Brain microvascular endothelial cell (primary cell): ENCODE measurements at regions not wholly inside any gene's neighbourhood (a gene's known extent, or its start where the extent isn't known, plus 50 kb on each side); places are given as distances from the start of the nearest gene placed in this dataset.
A peak's percentile ranks its signal among the peaks of the same experiment; 100 is the strongest.

ENCODE experiments used
- DNase-seq: peaks from one replicate; pipeline ENCODE4 v3.0.0-alpha.2; 2020
- H3K27ac ChIP-seq: fragments of 250-450 bp; sonication (Bioruptor Pico); 2 replicates; pipeline ENCODE4 v1.5.1; 2020; ENCODE audit warnings: mild to moderate bottlenecking, moderate library complexity
- H3K27me3 ChIP-seq: fragments of 250-450 bp; sonication (Bioruptor Pico); replicated peaks from 2 replicates; pipeline ENCODE4 v1.5.1; 2020; ENCODE audit warnings: mild to moderate bottlenecking
- H3K36me3 ChIP-seq: fragments of 250-450 bp; sonication (Bioruptor Pico); replicated peaks from 2 replicates; pipeline ENCODE4 v1.5.1; 2020; ENCODE audit warnings: mild to moderate bottlenecking
- H3K4me3 ChIP-seq: 2 replicates; pipeline ENCODE4 v1.5.1; 2011; ENCODE audit warnings: low read depth, mild to moderate bottlenecking, control low read depth, low read length, moderate library complexity
- CTCF ChIP-seq: IDR thresholded peaks from 2 replicates; pipeline ENCODE4 v1.5.1; 2011; ENCODE audit warnings: low read depth, mild to moderate bottlenecking, moderate library complexity, low read length, control low read depth, inconsistent platforms; ENCODE audit errors: missing control alignments
- in situ Hi-C: cut with HindIII; loops from 2 replicates; pipeline ENCODE4 v1.10.0; 2017; ENCODE audit warnings: low sequenced_read_pairs, low pct_ligation_motif_present

GRCh38 chr21:35203093-35203977, 154.2 kb upstream of the RUNX1 start:
- no peaks in the 10 kb centered on the region for H3K36me3 ChIP-seq
- in situ Hi-C loops, result no loop called here
- H3K27me3 ChIP-seq, result no peaks in the 10 kb centered on the region
- H3K27ac ChIP-seq, result peak overlapping the region; percentile 72
- no peak overlapping the region for H3K4me3 ChIP-seq
- peak; percentile 87 for DNase-seq
- TF ChIP-seq CTCF, result no peak

GRCh38 chr21:35202431-35202830, 153.3 kb upstream of the RUNX1 start:
- Histone ChIP-seq H3K4me3 (no peak overlapping the region), H3K27me3 (no peaks in the 10 kb centered on the region), H3K36me3 (no peaks in the 10 kb centered on the region), H3K27ac (peak overlapping the region; percentile 72)
- in situ Hi-C loops, result no loop called here
- no peak for TF ChIP-seq CTCF
- no peak for DNase-seq

GRCh38 chr21:35201799-35202198, 152.7 kb upstream of the RUNX1 start:
- no peak for TF ChIP-seq CTCF
- in situ Hi-C loops, result no loop called here
- no peak for DNase-seq
- Histone ChIP-seq H3K27ac (no peak overlapping the region), H3K4me3 (no peak overlapping the region), H3K27me3 (no peaks in the 10 kb centered on the region), H3K36me3 (no peaks in the 10 kb centered on the region)

- H3K27ac ChIP-seq, result no peak overlapping the region
- in situ Hi-C loops, result no loop called here
- no peak for DNase-seq
- no peaks in the 10 kb centered on the region for H3K27me3 ChIP-seq
- no peak for TF ChIP-seq CTCF
- H3K36me3 ChIP-seq, result no peaks in the 10 kb centered on the region
- no peak overlapping the region for H3K4me3 ChIP-seq
Observed at GRCh38 chr21:35201288-35201687, 152.2 kb upstream of the RUNX1 start.

- Histone ChIP-seq H3K27ac (no peak overlapping the region), H3K4me3 (no peak overlapping the region), H3K27me3 (no peaks in the 10 kb centered on the region), H3K36me3 (no peaks in the 10 kb centered on the region)
- in situ Hi-C loops, result no loop called here
- DNase-seq, result no peak
- no peak for TF ChIP-seq CTCF
Observed at GRCh38 chr21:35199733-35200015, 150.6 kb upstream of the RUNX1 start.
